NCI-H1048 (cell line): ENCODE measurements at regions not wholly inside any gene's neighbourhood (a gene's known extent, or its start where the extent isn't known, plus 50 kb on each side); places are given as distances from the start of the nearest gene placed in this dataset.

Source experiments
- DNase-seq: peaks from one replicate; lab custom pipeline; 2025; lab: John Stamatoyannopoulos, UW

DNA sequence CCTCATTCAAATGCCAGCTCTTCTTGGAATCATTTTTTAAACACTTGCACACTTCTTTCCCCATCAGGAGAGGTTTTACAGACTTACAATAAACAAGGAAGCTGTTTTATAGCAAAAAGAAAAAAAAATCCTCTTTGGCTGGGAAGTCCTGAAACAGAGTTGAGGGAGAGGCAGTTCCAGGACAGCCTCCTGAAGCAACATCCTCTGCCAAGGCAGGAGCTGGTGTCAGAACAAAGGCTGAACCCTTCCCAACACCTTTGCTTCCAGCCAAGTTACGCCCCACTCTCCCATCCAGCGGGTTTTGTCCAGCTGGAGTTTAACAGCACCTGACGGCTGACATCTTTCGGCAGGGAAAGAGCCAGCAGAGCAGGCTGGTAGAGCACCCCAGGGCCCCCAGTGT lies 287.8 kb downstream of the RRAGC start:
- no peak for DNase-seq

DNA sequence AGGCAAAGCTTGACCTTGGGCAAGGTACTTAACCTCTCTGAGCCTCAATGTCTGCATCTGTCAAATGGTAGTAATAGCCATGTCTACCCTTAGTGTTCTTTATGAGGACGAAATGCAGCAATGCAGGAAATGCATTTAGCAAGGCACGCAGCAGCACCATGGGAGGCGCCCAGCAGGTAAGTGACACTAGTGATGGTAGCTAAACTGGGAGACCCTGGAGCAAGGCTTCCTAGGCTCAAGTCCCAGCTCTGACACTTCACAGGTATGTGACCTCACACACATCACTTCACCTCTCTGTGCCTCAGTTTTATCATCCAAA lies 289.0 kb downstream of the RRAGC start:
- DNase-seq: no peak

DNA sequence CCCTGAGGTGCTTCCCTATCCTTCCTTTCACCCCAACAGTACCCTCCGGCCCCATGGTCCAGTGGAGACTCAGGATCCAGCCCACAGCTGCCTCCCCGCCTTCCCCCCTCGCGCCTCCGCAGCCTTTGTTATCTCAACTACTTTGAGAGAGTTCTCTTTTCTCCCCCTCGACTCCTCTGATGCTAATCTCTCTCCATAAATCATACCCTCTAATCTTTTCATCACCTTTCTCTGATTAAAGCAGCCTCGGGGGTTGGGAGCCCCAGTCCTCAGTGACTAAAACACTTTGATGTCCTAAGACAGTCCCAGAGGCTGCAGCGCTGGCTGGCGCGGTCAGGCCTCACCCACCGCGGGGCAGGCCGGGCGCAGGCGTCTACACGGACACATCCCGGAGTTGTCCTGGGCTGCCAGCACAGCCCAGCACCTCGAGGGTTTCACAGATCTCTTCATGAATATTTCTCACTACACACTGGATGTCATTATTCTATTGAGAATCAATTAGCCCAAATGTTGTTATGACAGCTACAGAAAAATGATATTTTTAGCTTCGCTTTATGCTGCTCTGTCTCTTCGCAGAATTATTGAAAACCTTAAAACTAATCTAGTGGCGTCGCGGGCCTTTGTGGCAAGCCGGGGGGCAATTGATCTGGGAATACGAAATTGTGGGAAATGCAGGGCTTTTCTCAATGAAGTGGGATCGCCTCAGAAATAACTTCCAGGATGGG lies 289.5 kb downstream of the RRAGC start:
- no peak for DNase-seq

DNA sequence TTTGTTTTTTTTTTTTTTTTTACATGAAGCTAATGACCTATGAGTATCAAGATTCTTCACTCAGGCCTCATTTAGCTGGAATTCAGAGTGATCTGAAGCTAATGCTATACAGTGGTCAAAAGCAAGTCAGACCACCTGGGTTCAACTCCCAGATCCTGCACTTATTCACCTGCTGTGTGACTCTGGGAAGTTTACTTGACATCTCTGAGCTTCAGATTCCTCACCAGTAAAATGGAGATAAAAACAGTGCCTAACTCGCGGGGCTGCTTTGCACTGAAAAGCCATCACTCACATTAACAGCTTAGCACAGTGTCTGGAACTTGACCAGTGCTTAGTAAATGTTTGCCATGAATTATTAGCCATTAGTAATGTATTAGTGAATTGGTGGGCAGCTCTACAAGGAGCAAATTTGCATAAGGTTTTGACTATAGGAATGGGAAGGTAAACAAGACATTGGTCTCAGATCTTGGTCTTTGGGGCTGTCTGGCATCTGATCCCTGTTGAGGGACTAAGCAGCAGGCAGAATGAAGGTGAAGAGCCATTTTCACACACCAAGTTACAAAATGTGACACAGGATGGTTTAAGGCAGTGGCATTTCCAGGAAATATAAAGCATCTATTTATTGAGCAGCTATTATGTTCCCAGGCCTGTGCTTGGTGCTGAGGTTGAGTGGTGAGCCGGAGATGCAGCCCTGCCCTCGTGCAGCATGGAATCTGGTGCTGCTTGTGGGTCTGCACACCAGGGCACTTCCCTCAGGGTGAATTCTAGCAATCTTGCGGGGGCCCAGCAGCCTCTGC lies 291.3 kb downstream of the RRAGC start:
- DNase-seq: no peak

DNA sequence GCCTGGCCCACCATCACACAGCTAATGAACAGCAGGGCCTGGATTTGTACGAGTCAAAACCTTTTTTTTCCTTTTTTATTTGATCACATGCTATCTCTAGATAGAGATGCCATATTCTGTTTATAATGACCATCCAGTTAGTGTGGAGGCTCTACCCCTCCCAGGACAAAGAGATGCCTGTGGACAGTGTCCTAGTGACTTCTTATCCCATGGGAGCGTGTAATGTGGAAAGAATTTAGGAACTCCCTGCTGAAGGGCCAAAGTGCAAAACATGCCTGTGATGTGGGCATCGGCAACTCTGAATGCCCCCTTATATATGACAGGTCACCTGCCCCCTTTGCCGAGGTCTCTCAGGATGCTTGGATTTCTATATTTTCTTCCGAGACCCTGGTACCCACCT lies 292.2 kb downstream of the RRAGC start:
- no peak for DNase-seq

DNA sequence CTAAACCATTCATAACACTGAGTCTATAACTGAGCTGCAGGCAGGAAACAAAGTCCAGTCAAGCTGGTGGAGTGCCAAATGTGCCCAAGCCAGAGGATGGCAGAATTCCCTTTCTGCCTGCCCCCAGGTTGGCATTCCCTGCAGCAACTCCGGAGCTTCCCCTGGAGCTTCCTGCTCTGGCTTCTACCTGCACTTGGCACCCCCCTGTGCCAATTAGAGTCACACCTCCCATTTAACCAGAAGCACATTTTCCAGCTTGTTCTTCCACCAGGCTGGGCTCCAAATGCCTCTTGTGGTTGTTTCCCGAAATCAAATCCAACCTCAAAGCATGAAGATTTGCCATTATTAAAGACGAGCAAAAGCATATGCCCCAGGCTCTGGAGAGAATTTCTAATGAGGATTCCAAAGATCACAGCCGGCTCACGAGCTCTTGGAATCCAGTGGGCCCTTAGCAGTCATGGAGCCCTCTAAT lies 294.5 kb downstream of the RRAGC start:
- DNase-seq: no peak

DNA sequence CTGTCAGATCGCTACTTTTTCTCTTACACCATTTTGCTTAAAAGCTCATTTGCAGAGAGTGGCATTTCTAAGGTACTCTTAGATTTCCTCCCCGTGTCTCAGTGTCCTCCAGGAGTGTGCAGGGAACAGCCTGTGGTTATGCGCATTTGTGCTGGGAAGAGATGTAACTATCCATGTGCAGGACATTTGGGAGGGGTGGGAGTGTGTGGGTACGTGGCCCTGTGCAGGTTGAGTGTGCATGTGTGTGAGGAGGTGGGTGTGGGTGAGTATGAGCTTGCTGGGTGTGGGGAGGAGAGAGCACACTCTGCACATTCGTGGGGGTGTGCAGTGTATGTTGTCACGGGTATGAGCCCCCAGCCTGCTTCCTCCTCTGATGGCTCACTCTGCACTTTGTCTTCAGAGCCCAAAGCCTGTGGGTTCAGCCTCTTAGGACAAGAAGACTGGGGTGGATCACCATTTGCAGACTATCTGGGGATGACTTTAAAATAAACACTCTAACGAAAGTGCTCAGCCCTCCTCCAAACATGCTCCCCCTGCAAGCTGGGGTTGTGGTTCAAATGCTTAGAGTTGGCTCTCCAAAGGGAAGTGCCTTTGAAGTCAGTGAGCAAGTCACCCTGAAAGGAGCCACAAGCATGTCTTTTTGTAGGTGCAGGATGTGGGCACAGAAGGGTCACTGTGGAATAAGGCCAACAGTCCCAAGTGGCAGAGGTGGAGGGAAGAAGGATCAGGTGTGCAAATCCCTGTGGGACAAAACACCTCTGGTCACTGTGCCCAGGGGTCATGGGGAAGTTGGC lies 295.4 kb downstream of the RRAGC start:
- DNase-seq: no peak

DNA sequence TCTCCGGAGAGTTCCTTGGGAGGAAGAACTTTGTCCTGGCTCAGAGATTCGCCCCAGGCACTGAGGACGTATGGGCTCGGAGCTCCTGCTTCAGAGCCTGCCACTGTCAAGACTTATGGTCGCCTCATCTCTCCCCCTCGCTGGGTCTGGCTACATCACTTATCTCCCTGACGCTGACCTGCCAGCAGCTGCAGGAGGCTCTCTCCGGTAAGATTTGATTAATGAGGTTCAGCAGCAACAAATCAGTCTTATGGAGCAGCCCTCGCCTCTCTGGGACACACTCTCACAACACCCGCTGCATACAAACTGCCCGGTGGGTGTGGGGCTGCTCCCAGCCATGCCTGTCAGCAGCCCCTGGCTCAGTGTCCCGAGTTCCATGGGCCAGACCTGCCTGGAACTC lies 297.8 kb downstream of the RRAGC start:
- DNase-seq: no peak

DNA sequence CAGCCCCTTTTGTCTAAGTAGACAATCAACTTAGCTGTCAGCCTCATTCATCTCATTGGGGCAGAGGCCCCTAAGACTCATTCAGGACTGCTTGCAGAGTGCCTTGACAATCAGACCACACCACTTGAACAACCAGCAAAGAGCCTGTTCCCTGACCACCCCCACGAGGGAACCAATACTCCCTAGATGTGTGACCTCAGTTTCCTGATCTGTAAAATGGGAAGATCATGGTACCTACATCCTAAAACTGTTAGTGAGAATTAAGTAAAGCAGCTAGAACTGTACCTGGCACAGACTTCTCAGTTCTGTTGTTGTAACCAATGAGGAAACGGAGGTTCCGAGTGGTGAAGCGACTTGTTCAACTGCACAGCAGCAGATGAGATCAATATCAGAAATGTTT lies 298.5 kb downstream of the RRAGC start:
- DNase-seq: no peak

DNA sequence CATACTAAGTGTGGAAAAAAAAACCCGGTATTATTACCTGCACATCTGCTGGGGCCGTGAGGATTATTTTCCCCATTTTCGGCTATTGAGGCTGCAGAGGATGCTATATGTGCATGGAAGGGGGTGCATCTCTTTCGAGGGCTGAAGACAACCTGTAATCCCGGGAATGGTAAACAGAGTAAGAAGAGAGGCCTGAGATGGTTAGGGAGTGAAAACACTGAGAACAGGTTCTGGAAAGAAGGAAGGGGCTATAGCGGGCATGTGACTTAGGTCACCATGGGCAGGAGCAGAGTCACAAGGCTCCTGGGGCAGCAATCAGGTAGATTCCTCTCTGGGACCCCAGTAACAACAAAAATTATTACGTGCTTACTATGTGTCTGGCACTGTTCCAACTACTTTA lies 299.1 kb downstream of the RRAGC start:
- no peak for DNase-seq

DNA sequence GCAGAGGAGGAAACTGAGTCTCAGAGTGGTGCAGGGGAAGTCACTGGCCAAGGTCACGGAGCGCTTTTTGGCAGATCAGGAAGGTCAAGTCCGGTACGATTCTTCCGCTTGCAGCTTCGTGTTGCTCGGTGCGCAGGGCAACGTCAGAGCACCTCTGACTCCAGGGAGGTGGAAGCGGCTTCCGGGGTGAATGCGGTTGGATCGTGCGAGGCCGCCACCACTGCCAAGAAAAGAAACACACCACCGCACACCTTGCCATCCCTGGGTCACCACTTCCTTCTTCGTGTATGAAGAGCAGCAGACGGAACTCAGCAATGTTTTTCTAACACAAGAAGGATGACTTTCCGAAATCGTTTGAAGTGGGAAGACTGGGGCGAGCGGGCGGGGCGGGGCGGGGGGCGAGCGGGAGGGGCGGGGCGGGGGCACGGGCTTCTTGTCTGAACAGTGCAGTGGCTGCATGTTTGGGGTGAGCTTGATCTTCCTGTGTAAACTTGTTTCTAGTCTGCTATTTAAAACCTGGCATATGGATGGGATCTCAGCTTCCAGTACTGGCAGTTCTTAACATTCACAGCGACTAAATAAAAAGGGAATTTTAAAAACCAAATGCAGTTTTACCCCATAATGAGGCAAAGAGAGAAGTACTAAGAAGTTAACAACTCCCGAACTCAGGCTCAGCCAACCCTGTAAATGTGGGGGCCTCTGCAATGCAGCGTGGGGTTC lies 300.0 kb downstream of the RRAGC start:
- no peak for DNase-seq

DNA sequence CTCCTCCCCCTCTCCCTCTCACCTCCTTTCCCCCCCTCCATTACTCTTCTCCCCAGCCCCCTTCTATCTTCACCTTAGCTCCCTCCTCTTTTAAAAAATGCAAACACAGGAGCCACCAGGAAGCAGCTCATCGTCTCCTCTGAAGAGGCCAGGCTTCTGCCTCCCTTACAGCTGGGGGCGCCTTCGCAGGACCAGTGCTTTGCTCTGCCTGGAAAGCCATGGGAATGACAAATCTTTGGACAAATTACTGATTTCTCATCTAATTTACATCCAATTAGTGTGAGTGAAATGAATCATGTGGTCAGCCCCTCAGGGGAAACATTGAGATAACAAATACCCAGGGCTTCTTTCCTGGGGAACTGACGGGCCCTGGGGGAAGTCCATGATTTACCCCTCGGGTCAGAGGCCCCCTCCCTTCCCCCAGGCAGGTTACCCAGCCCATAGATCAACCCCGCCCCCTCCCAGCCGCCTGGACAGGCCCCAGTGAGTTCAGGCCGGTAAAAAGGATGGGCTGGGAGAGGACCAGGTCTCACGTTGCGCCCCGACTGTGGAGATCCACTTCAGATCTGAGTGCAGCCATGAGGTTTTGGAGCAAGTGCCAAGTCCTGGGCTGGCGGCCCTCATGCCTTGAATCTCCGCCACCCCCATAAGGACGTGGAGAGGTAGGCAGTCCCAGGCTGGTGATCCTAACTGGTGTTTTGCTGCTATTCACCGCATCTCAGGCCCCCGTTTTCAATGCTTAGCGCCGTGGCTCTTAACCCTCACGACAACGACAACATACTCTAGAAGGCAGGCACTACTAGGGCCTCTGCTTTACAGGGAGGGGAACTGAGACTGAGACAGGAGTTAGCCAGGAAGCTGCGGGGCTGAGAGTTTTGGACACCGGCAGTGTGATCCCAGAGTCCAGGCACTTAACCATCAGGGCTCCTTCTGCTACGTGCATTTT lies 300.8 kb downstream of the RRAGC start:
- DNase-seq: no peak

DNA sequence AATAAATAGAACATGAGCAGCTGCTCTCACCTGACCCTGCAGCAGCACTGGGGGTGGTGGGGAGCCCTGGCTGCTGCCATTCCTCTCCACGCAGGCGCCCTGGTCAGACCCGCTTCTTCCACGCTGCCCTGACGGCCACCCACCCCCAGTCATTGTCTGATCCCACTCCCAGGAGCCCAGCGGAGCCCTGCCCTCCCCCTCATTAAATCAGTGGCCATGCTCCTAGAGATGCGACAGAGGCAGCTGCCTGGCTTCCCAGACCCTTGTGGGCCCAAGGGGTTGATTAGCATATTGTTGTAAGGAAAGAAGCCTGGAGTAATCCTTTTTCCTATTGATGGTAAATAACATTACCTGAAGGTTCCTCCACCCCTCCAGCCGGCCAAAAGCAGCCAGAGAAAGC lies 301.5 kb downstream of the RRAGC start:
- DNase-seq: no peak

DNA sequence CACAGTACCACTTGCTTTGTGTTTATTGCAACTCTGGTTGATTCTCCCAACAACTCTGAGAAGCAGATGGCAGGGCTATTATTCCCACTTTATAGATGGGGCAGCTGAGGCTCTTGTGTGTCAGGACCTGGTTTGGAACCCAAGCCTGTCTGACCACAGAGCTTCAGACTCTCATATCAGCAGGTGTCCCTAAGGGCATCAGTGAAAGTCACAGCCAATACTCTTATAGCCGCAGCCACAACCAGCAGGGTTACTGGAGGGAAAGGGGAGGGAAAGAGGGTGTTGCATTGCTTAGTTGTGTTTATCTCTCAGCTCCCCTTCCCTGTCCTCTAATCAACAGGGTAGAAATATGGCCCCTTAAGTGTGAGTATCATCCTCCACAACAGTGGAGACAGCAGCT lies 304.0 kb downstream of the RRAGC start:
- no peak for DNase-seq

DNA sequence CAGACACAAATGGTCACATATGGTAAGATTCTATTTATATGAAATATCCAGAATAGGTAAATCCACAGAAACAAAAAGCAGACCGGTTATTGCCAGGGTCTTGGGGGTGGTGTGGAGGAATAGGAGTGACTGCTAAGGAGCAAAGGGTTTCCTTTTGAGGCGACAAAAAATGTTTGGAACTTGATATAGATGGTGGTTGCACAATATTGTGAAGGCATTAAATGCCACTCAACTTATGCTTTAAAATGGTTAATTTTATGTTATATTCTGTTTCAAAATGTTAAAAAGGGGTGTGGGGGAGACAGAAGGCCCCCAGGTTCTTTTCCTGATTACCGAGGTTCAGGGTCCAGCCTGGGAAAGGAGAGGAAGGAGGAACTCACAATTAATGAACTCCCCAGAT lies 304.4 kb downstream of the RRAGC start:
- DNase-seq: no peak

DNA sequence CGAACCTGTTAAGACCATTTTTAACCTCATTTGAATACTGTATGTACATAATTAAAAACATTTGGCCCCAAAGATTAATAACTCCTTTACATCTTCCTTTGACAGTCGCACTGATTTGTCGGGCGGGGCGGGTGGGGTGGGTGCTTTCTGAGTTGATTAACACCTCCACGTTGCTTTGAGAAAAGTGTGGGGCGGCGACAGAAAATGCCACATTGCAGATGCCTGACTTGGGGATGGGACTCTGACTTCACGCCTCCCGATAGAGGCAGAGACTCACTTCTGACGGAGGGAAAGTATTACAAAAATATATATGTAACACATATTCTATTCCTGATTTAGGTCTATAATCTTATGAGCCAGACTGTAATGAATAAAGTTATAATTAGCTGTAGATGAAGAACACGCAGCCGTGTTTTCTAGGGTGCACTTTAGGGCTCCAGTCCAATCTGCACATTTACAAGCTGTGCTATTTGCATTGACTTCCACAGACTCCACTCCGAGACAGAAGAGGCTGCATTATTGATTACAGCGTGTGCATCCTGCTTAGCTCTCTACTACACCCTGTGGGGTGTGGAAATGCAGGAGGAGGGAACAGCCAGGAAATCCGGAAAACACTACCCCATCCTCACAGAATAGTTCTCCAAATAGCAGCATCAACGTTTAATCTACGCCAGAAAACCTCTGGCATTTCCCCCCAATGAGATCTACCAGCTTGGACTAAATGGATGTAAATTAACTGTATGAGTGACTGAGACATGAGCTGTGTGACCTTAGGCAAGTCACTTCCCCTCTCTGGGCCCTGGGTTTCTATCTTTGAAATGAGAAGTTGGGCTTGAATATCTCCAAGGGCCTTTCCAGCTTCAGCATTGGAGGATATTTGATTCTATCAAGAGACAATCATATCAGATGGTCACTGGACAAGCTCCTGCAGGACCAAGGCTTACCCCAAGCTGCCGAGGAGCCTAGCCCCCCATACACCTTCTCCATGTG lies 308.0 kb downstream of the RRAGC start:
- DNase-seq: no peak

DNA sequence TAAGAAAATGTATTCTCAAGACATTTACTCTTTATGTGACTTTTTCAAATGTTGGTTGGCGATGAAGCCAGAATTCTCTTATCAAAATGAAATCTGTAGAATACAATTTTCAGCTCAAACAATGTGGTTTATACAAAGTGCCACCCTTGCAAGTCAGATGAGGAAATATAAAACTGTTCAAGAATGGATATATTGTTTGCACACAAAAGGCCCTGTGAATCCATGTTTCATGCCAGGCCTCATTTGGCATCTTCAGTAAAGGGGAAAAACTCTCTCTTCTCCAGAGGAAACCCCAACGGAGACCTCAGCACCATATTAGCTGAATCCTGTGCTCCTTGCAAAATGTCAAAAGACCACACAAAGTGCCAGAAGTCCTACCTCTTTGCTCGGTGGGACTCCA lies 310.4 kb downstream of the RRAGC start:
- no peak for DNase-seq

DNA sequence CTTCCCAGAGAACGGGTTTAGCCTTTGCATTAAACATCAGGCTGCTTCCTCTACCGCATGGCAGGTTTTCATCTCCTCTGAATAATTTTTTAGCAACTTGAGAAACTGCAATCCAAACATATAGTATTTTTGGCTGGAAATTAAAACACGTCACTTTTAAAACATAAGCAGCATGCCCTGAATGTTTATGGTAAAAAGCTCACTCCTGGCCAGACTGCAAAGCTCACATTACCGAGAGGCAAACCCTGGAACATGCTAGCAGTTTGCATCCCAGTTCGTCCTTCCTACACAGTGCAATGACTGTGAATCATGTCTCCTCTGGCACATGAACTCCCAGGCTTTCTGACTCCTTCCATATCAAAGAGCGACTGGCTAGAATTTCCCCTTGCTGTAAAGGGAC lies 312.3 kb downstream of the RRAGC start:
- no peak for DNase-seq

DNA sequence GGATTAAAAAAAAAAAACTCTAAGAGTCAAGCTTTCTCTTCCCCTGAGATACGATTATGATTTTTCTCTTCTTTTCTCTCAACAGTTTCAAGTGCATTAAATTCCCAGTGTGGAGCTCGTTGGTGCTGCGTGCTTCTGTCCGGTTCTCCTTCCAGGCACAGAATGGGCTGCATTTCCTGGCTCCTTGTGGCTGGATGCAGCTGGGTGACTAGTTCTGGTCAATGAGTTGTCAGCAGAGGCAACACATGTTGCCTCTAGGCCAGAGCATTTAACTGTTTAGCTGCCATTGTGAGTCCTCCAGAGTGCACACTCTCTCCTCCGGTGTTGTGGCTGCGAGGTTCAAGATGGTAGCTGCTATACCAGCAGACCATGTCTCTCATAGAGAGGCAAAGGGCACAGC lies 312.9 kb downstream of the RRAGC start:
- no peak for DNase-seq

DNA sequence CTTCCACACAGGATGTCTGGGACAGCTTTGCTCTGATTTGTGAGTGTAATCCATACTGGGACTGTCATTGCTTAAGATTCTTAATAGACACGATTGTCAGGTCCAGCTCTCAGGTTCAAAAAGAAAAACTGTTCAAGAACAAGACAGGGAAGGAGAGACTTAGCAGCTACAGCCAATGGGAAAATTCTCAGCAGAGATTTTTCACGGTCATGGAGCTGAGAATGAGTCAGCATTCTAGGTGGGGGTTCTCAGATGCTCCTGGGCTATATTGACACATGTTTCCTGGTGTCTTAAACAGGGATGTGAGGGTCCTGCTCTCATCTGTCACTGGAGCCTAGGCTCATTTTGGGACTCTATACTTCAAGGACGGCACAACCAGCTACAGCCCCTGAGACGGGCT lies 318.3 kb downstream of the RRAGC start:
- no peak for DNase-seq
